H1 (cell line): ENCODE measurements at regions not wholly inside any gene's neighbourhood (a gene's known extent, or its start where the extent isn't known, plus 50 kb on each side); places are given as distances from the start of the nearest gene placed in this dataset.

ENCODE experiments used
- ASH2L ChIP-seq: fragments of 200-600, 300-600 bp; sonication (generic); IDR thresholded peaks from one replicate; pipeline ENCODE4 v1.7.1; 2017; ENCODE audit warnings: low read length
- CHD1 ChIP-seq: IDR thresholded peaks from 2 replicates; pipeline ENCODE4 v1.6.1; 2012; ENCODE audit warnings: low read depth, low read length, improper control_type of control experiment
- KDM1A ChIP-seq: fragments of 200-600, 300-600 bp; sonication (generic); IDR thresholded peaks from 2 replicates; pipeline ENCODE4 v1.7.1; 2016; ENCODE audit warnings: mild to moderate bottlenecking, low read length, borderline replicate concordance
- MAX ChIP-seq: IDR thresholded peaks from 2 replicates; pipeline ENCODE4 v1.6.1; 2012; ENCODE audit warnings: inconsistent platforms
- PHF8 ChIP-seq: fragments of 200-600 bp; sonication (generic); conservative IDR thresholded peaks from 2 replicates; pipeline ENCODE4 v1.7.1; 2012; ENCODE audit warnings: low read depth, mild to moderate bottlenecking, inconsistent platforms, low read length, moderate library complexity
- SIRT6 ChIP-seq: IDR thresholded peaks from one replicate; pipeline ENCODE4 v1.7.1; 2012; ENCODE audit warnings: low read length, inconsistent platforms
- SP2 ChIP-seq: IDR thresholded peaks from 2 replicates; pipeline ENCODE4 v1.6.1; 2012; ENCODE audit warnings: mild to moderate bottlenecking, low read length, inconsistent platforms
- TF ChIP-seq, protein P1 (sequence below): IDR thresholded peaks from 2 replicates; pipeline ENCODE4 v1.6.1; 2011; ENCODE audit warnings: low read depth, mild to moderate bottlenecking, low read length; ENCODE audit not compliant: insufficient read depth

GRCh38 chr4:67273666-67274065, 271.6 kb downstream of the CENPC start (continued):
- TF ChIP-seq KDM1A (no peak), ASH2L (no peak), MAX (no peak), SP2 (no peak), CHD1 (no peak), SIRT6 (no peak), PHF8 (no peak)
- TF ChIP-seq, protein P1, sequence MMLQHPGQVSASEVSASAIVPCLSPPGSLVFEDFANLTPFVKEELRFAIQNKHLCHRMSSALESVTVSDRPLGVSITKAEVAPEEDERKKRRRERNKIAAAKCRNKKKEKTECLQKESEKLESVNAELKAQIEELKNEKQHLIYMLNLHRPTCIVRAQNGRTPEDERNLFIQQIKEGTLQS = no peak
- TF ChIP-seq, all 59 proteins: peak for 0
